Stimulated activated CD4-positive, alpha-beta T cell treated with anti-CD3 and anti-CD28 coated beads, Interleukin-1b, Interleukin-23, amount 100 ng/mL, for 1 hour (primary cell): ENCODE measurements at regions not wholly inside any gene's neighbourhood (a gene's known extent, or its start where the extent isn't known, plus 50 kb on each side); places are given as distances from the start of the nearest gene placed in this dataset.

Source experiments
- DNase-seq, 2 donors: peaks; one replicate each; pipeline ENCODE4 v3.0.0-alpha.2; 2020; ENCODE audit warnings: low read depth in 2 of 2

DNA sequence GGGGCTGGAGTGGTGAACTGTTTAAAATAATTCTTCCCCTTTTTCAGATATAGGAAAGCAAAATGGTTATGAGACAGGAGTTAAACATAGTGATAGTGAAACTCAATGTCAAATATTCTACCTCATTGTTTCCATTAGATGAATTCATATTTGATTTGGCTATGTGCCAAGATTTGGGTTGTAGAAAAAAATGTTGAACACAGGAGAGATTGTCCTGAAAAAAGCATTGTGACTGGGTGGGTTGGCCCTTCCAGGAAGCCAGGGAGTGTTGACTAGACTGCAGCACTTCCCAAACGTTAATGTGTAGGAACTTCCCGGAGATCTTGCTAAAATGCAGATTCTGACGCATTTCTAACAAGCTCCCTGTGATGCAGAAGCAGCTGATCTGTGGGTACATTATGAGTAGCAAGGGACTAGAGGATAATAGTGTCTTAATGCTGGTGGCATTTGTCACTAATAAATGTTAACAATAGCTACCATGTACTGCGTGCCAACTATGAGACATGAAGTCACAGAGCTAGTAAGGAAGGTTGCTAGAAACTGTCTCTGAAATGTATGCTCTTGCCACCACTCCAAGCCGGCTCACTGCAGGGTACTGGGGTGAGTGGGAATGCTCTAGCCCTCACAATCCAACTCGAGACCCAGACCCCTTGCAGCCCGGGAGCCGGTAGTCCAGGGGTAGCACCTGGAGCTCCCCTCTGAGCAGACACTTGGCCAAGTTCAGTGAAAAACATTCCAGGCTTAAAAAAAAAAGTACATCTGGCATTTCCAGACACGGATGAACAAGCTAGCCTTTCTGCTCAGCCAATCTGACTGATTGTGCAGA is 120.6 kb downstream of the CD47 start:
- DNase-seq: no peak

DNA sequence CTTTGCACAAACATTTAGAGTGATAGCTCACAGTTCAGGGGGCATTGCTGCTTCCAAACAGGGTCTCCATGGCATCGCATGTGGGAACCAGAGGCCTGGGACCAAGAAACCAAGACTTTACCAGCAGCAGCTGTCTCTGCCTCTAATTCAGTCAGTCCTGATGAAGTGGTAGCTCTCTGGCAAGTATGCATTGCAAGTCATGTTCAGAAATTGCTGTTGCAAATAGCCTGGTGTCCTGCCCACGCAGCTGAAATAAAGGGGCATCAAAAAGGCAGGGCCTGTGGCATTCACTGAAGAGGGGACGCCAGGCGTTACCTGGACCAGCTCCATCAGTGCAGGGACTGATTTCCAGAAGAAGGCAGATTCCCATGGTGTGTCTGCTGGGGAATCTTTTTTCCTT is 121.3 kb downstream of the CD47 start:
- no peak for DNase-seq

- no peak for DNase-seq
Measured at GRCh38 chr3:107966276-107966675, 124.6 kb downstream of the CD47 start.

DNA sequence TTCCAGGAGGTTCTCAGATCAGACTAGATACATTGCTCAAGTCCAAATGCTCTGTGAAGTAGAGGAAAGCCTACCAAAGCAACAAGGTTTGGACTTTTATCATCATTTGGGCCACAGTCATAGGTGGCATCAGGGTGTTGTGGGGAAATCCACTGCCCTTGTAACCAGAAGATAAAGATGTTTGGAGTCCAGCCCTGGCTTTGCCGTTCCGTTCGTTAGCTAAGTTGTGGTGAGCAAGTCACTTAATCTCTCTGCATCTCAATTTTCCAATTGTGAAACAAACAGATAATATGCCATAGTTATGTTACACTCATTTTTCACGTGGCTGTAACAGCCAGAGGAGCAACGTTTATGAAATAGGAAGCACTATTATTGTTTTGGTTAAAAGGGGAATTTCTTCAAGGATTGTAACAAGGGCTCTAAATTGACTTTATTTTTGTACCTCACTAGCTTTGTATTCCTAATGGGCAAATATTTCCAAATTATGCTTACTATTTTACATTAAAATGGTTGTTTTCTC is 125.6 kb downstream of the CD47 start:
- DNase-seq: no peak

DNA sequence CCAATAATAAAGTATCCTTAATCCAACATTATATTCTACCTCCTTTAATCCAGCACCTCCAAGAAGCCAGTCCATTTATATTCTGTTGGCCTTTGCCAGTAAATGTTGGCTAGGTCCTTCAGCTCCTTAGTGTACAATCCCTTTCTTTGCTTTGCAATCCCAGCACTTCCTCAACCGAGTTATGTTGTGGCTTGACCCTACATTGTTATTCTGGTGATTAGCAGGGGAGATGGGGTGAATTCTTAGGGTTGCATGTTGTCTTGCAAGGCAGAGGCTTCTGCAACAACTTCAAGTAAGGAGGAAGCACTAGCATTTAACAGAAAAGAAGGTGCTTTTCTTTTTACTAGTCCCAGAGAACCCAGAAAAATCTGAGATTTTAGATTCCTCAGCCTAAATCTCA is 127.2 kb downstream of the CD47 start:
- DNase-seq: no peak

DNA sequence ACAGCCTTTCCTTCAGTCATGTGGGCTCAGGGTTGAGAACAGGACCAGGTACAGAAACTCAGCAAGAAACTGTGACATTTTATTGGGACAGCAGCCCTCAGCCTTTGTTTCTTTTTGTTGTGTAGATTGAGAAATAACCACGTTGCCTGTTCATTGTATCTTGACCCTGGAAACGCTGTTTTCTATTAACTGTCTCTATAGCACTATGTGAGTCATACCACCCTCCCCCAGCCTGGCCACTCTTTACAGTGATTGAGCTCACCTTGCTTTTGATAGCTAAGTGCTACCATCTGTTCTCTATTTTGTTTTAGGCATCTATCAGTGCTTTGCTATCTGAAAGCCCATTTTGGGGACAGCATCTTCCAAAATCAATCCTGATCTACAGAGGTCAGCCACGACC is 127.9 kb downstream of the CD47 start:
- no peak for DNase-seq

GRCh38 chr3:107962037-107962436 is 128.8 kb downstream of the CD47 start:
- no peak for DNase-seq

DNA sequence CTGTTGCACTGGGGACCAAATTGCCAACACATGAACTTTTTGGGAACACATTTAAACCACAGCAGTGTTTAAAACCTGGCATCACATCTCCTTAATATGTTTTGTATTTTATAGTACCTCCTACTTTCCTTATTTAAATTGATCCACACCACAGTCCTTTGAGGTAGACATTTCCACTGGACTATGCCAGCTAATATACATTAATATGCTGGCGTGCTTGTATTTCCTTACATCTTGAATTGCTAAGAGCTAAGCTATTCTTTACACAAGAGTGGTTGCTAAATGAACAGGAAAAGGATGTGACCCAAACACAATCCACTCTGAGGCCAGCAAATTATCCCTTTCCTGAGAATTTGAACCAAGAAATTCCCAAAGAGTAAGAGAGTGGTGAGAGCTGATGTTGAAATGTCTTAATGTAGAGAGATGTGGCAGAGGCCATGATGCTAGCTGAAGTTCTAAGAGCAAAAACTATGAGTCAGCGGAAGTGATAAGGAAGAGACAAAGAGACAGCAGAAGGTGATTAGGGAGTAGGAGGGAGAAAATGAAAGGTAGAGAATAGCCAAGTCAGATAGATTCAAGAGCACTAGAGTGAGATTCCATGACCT is 131.2 kb downstream of the CD47 start:
- no peak for DNase-seq

GRCh38 chr3:107958146-107958545 is 132.7 kb downstream of the CD47 start:
- no peak for DNase-seq

DNA sequence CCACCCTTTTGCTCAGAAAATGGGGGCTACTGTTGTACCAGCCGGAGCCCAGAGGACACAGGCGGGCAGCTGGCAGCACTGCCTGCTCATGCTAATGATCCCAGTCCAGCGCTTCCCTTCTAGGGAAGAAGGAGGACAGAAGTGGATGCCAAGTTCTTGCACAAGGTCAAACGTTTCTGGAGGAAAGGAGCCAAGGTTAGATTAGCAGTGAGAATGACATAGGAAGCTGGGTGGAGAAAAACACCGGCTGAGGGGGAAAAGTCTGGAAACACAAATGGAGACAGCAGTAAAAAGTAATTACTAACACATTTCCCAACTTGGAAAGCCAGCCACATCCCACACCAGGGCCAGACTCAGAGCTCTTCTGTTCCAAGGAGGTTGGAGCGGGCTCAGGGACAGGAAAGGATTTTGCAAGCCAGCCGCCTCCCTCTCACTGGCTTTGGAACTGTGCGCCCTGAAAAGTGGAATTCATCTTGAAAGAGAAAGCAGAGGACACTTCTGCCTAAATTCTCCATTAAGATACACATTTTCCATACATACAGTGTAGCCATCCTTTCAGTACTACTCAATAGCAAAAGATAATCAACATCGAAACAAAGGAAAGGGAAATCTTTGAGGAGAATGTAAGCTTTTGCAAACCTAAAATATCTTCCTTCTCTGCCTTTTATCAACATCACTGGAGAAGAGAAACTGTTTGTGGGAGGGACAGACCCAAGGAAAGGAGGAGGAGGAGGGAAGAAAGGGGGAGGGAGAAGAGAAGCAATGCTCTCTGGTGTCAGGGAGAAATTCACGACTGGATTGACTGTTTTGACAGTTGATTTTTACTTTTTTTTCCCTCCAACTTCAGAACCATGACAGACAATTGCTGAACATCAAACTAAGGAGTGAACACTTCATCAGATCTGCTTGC is 133.6 kb downstream of the CD47 start:
- DNase-seq: no peak

GRCh38 chr3:107954845-107955244 is 136.0 kb downstream of the CD47 start:
- DNase-seq: no peak

GRCh38 chr3:107953722-107954121 is 137.1 kb downstream of the CD47 start:
- no peak for DNase-seq

DNA sequence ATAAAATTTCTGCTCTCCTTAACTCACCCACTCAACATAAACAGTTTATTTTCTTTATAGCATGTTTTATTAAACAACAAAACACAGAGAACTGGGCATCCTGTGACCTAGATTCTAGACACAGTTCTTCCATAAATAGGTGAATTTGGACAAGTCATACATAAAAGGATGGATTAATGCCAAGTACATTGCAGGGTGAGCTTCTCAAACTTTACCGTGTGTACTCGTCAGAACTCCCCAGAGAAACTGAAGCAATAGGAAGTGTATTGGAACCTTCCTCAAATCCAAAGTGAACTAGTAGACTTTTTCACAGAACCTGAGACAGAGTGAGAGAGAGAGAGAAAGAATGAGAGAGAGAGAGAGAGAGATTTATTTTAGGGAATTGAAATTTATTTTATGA is 139.7 kb downstream of the CD47 start:
- no peak for DNase-seq

- DNase-seq: no peak
Measured at GRCh38 chr3:107950417-107950816, 140.4 kb downstream of the CD47 start.

GRCh38 chr3:107949394-107949970 is 141.3 kb downstream of the CD47 start:
- no peak for DNase-seq

DNA sequence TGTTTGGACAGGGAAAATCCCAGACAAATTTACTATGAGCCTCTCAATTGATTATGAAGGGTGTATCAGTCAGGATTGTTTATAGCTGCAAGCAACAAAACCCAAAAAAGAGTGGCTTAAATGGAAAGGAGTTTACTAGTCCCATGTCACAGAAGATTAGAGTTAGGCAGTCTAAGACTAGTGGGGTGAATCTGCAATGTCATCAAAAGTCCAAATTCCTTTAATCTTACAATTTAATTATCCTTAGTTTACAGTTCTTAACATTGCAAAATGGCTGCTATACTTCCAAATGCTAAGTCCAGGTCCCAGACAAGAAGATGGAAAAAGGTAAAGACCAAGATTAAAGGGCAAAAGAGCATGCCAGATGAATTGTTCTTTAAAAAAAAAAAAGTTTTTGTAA is 143.6 kb downstream of the CD47 start:
- DNase-seq: no peak

- no peak for DNase-seq
Measured at GRCh38 chr3:107946700-107947099, 144.1 kb downstream of the CD47 start.

- no peak for DNase-seq
Measured at GRCh38 chr3:107945417-107946094, 145.3 kb downstream of the CD47 start.

DNA sequence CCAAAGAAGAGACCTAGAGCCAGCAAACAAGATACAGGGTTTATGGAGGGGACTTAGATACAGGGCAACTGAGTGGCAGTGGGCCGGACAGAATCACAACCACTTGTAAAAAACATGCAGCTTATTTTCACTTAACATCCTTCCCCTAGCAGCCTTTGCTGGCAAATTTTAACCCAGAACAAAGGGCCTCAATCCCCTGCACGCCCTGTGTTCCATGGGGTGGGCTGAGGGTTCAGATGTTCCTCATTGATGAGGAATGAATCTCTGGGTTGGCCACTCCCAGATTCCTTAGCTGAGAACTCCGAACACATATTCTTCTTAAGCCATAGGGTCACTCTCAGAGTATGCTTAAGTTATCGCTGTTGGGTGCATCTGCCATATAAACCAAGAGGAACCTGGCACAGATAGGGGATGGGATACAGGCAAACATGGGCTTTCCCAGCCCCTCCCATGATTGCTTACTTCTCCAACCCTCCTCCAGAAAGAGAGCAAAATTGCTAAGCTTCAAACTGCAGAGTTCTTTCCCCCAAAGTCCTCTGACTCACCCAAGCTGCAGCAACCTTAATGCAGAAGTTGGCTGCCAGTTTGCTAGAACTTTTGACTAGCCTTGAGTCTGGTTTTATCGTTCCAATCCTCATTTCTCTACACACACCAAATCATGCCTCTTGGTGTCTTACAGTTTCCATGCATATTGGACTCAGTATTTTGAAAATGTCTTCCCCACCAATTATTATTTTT is 146.9 kb downstream of the CD47 start:
- DNase-seq: no peak

- no peak for DNase-seq
Measured at GRCh38 chr3:107942951-107943749, 147.7 kb downstream of the CD47 start.
